Prostate gland (tissue), 2 donors: ENCODE measurements at regions not wholly inside any gene's neighbourhood (a gene's known extent, or its start where the extent isn't known, plus 50 kb on each side); places are given as distances from the start of the nearest gene placed in this dataset.

Experiments used
- DNase-seq: peaks from one replicate; pipeline ENCODE4 v3.0.0-alpha.2; 2019; ENCODE audit warnings: low spot score
- H3K27ac ChIP-seq, 2 donors: fragments of 200-600 bp; sonication (generic); 2 replicates each; pipeline ENCODE4 v1.5.1; 2017 to 2019
- H3K27me3 ChIP-seq: fragments of 200-600 bp; sonication (generic); replicated peaks from 2 replicates; pipeline ENCODE4 v1.5.1; 2019; ENCODE audit not compliant: insufficient read depth
- H3K36me3 ChIP-seq, 2 donors: fragments of 200-600 bp; sonication (generic); 1 replicate in 1 of 2; 2 replicates in 1 of 2; pipeline versions ENCODE4 v1.5.1 to v1.8.1; 2017 to 2019
- H3K4me1 ChIP-seq: fragments of 200-600 bp; sonication (generic); replicated peaks from 2 replicates; pipeline ENCODE4 v1.5.1; 2019
- H3K4me3 ChIP-seq, 2 donors: fragments of 200-600 bp; sonication (generic); 2 replicates each; pipeline ENCODE4 v1.5.1; 2017 to 2019
- H3K9me3 ChIP-seq: fragments of 200-600 bp; sonication (generic); 2 replicates; pipeline ENCODE4 v1.5.1; 2017
- POLR2A ChIP-seq: fragments of 450-650 bp; IDR thresholded peaks from one replicate; pipeline ENCODE4 v1.6.1; 2016; ENCODE audit warnings: antibody characterized with exemption, mild to moderate bottlenecking
- POLR2AphosphoS5 ChIP-seq: sonication (generic); formaldehyde crosslinking; IDR thresholded peaks from one replicate; pipeline ENCODE4 v1.6.1; 2017; ENCODE audit warnings: antibody characterized with exemption
- WGBS: methylation state at CpG from one replicate; pipeline ENCODE4 v1.1.5; 2018; 5-methylcytosine and 5-hydroxymethylcytosine counted together
- intact Hi-C: fragments of 100-400 bp; cut with DNase I; formaldehyde crosslinking; loops from one replicate; pipeline ENCODE4 v1.14.2; 2022
- TF ChIP-seq, protein P1 (sequence below), 4 experiments: fragments of 200-600 bp in 2 of 4; fragments of 450-650 bp in 2 of 4; sonication (generic) in 2 of 4; IDR thresholded peaks; 1 replicate in 3 of 4; 2 replicates in 1 of 4; pipeline ENCODE4 v1.5.1; 2016 to 2019; ENCODE audit warnings: antibody characterized with exemption in 4 of 4, mild to moderate bottlenecking in 2 of 4, moderate library complexity in 2 of 4

DNA sequence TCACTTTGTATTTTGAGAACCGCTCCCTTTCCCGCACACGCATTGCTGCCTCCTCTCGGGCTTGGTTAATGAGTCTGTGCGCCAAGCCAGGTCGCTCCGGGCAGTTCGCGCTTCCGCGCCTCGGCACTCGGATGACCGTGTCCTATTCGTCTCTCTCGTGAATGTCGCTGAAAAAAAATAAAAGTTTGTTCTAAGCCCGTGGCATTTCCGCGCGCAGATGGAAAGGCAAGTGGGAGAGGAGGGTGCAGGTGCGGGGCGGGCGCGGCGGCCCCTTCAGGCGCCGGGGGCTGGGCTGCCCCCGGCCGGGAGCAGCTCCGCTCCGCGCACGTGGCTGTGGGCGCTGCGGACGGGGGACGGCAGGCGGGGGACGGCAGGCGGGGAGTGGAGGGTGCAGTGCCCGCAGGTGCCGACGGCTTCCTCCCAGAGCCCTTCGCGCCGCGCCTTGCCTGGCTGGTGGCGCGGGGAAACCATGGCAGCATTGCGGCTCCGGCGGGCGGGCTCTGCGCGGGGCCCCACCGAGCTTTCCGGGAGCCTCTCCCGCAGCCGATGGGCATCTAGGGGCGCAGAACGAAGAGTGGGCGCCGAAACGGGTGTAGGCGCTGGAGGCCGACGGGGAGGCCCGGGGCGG, 159.6 kb upstream of the SIX2 start:
- Histone ChIP-seq H3K27me3 (no peaks in the 10 kb centered on the region), H3K4me3 (peak overlapping the region; percentile 28 to 41), H3K4me1 (peaks cover 3% of the 10 kb centered on the region), H3K27ac (peak overlapping the region; percentile 39 to 50), H3K9me3 (no peaks in the 10 kb centered on the region), H3K36me3 (no peaks in the 10 kb centered on the region)
- TF ChIP-seq POLR2A (no peak), POLR2AphosphoS5 (no peak)
- TF ChIP-seq, protein P1, sequence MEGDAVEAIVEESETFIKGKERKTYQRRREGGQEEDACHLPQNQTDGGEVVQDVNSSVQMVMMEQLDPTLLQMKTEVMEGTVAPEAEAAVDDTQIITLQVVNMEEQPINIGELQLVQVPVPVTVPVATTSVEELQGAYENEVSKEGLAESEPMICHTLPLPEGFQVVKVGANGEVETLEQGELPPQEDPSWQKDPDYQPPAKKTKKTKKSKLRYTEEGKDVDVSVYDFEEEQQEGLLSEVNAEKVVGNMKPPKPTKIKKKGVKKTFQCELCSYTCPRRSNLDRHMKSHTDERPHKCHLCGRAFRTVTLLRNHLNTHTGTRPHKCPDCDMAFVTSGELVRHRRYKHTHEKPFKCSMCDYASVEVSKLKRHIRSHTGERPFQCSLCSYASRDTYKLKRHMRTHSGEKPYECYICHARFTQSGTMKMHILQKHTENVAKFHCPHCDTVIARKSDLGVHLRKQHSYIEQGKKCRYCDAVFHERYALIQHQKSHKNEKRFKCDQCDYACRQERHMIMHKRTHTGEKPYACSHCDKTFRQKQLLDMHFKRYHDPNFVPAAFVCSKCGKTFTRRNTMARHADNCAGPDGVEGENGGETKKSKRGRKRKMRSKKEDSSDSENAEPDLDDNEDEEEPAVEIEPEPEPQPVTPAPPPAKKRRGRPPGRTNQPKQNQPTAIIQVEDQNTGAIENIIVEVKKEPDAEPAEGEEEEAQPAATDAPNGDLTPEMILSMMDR (IDR thresholded peaks at IDR 0.05), result no peak
- intact Hi-C loops, result loop anchor here (10.0 kb wide), 1 partner anchor 326 kb away; no protein-coding TSS in a partner anchor
- 1% methylated on average over 57 of the region's 70 CpGs for WGBS
- no peak for DNase-seq

DNA sequence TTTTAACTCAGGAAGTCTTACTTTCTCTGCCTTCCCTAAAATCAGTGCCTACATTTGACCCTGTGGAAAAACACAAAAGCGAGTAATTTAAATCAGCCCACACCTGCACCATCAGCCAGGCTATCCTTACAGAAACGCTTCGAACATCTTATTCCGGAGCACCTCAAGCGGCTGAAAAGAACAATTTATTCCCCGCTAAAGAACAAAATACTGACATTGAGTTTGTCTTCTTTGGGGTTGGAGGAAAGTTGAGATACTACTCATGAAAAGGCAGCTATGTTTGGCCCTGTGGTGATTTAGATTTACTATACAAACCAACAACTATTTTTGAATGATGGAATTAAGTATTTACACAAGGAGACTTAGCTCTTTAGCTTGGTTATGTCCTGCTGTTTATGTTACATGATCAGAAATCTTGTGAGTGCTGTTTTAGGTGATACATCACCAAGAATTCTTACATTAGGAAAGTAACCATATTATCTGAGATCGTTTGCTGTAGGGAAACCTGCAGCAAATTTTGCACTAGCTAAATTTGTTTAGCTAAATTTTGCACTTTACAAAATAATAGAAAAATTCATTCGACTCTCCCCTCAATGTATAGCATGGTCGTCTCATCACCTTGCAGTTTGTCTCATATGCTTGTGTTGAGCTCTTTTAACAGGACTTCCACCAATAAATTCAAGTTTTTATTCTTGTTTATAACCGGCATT, 158.8 kb upstream of the SIX2 start:
- Histone ChIP-seq H3K27me3 (no peaks in the 10 kb centered on the region), H3K4me3 (peak overlapping the region in 1 of 2 donors; percentile 41), H3K36me3 (no peaks in the 10 kb centered on the region), H3K27ac (peak overlapping the region in 1 of 2 donors; percentile 50), H3K4me1 (peaks cover 3% of the 10 kb centered on the region), H3K9me3 (no peaks in the 10 kb centered on the region)
- intact Hi-C loops, result loop anchor here (10.0 kb wide), 1 partner anchor 327 kb away; no protein-coding TSS in a partner anchor
- no peak for DNase-seq
- TF ChIP-seq POLR2A, result no peak
- TF ChIP-seq, protein P1 (IDR thresholded peaks at IDR 0.05), result no peak
- TF ChIP-seq POLR2AphosphoS5, result no peak
- WGBS, result 40% methylated on average over 10 of the region's 10 CpGs

DNA sequence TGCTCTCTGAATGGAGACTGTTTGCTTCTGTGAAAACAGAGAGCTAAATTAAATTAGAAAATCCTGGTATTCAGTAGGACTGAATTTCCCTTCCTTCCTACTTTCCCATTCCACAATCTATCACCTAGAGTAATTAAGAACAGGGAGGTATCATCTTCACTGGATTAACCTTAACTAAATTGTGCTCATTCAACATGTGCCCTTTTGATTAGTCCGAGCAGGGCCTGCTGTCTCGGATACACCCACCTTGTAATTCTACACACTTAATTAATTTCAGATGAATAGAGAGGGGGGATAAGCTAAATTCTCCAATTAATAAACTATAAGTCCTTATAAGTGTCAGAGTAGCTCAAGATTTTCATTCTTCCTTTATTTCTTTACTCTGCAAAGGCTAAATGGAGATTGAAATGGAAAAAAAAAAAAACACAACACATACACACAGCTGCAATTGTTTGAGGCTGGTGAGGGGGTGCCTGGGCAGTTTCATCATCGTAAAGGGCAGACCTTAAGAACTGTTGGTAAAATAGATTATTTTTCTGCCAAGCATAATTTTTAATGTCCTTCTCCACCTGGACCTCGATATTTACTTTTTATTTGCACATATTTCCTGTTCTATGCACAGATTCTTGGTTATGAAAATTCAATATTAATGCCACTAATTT, 157.1 kb upstream of the SIX2 start:
- WGBS, result 86% methylated on average over 4 of the region's 4 CpGs
- H3K36me3 ChIP-seq, result no peaks in the 10 kb centered on the region
- no peak for DNase-seq
- TF ChIP-seq, protein P1 (IDR thresholded peaks at IDR 0.05), result no peak
- H3K4me1 ChIP-seq, result peaks cover 3% of the 10 kb centered on the region
- intact Hi-C loops, result loop anchor here (10.0 kb wide), 1 partner anchor 328 kb away; no protein-coding TSS in a partner anchor
- H3K27ac ChIP-seq, result no peak overlapping the region
- no peaks in the 10 kb centered on the region for H3K27me3 ChIP-seq
- H3K9me3 ChIP-seq, result no peaks in the 10 kb centered on the region
- H3K4me3 ChIP-seq, result no peak overlapping the region

DNA sequence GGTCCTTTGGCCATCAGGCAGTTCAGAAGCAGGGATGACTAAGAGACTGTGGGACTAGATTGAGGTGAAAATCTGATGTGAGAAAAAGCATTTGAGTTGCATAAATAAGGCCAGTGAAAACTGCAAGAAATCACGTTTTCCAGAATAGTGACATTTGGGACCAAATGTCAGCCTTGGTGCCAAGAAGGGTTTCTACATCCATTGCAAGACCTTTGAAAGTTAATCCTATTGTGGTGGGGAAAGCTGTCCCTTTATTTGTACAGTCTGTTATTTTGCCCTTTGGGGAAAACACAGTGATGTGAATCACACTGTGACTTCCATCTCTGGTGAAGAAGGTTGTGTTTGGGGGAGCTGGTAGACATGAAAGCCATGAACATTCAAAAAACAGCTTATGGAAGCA, 153.5 kb upstream of the SIX2 start:
- no peak for DNase-seq
- Histone ChIP-seq H3K27me3 (no peaks in the 10 kb centered on the region), H3K4me1 (no peaks in the 10 kb centered on the region), H3K9me3 (no peaks in the 10 kb centered on the region), H3K4me3 (no peak overlapping the region), H3K27ac (no peak overlapping the region), H3K36me3 (no peaks in the 10 kb centered on the region)
- TF ChIP-seq, protein P1 (IDR thresholded peaks at IDR 0.05), result no peak
- TF ChIP-seq POLR2AphosphoS5 (no peak), POLR2A (no peak)
- WGBS, result 78% methylated on average over 1 of the region's 1 CpG
- intact Hi-C loops, result loop anchor here (10.0 kb wide), 1 partner anchor 332 kb away; no protein-coding TSS in a partner anchor
